NCI-H146 treated with DMSO at 0.1 percent for 48 hours (cell line): ENCODE measurements at regions not wholly inside any gene's neighbourhood (a gene's known extent, or its start where the extent isn't known, plus 50 kb on each side); places are given as distances from the start of the nearest gene placed in this dataset.
A peak's percentile ranks its signal among the peaks of the same experiment; 100 is the strongest.

Experiments
- DNase-seq: peaks from one replicate; lab custom pipeline; 2025; ENCODE audit not compliant: unreplicated experiment; lab: John Stamatoyannopoulos, UW

DNA sequence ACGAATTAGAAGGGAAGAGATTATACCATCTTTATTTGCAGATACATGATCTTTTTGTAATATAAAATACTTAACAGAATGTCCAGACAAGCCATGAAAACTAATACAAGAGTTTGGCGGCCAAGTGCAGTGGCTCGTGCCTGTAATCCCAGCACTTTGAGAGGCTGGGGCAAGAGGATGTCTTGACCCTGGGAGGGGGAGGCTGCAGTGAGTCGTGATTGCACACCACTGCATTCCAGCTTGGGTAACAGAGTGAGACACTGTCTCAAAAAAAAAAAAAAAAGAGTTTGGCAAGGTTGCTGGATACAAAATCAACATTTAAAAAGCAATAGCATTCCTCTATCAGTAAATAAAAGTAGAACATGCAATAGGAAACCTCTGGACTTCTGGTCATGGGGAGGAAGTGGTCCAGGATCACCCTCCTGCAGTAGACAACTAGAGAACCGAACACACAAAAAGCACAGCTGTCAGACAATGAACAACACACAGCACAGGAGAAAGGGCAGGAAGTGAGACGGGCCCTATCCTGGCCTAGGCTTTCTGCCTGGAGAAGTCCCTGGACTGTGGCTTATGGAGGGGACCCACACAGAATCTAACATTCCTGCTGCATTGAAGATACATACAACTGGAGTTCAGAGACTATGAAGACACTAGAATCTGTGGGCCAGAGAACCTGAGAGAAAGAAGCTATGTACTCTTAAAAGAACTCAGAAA is 118.9 kb upstream of the ARL4C start:
- no peak for DNase-seq

DNA sequence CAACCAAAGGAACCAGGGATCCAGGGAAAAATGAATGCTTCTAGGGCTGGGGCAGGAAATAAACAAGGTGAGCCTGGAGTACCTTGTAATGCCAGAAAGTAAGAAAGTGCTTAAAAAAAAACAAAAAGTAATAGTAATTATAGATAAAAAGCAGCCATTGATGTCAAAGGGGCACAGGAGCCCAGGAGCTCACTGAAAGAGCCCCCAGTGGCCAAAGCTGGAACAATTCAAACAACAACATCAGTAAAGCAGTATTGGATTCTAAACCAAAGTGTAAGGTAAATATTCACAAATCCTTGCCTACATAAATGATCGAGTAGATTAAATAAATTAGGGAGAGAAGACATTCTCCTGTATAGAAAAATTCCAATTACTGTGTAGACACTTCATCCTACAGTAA is 114.3 kb upstream of the ARL4C start:
- DNase-seq = no peak

DNA sequence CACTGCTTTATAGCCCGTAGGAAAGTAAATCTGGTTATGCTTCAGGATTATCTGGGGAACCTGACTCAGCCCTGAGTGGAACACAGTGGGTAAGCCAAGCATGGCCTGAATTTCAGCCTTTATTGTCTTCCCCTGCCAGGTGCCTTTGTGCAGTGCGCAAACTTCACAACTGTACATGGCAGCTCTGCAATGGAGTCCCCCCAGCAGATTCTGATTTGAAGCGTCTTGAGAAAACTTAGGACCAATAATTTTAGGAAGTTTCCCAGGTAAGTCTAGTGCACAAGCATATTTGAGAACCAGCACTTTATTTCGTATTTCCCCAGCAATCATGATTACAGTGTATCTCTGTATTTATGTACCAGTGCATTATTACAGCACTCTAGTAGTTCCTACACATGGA is 112.1 kb upstream of the ARL4C start:
- DNase-seq = no peak

DNA sequence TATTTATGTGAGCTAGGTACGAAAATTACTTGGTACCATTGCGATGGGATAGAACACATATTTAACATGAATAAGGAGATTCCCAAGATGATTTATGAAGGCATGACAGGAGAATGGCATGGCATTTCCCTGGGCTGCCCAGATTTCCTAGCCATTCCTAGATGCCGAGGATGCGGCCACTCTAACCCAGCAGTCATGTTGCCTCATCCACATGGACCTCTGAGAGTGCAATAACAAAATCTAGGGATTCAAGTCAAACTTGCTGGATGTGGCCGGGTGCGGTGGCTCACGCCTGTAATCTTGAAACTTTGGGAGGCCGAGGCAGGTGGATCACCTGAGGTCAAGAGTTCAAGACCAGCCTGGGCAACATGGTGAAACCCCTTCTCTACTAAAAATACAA is 110.8 kb upstream of the ARL4C start:
- no peak for DNase-seq

DNA sequence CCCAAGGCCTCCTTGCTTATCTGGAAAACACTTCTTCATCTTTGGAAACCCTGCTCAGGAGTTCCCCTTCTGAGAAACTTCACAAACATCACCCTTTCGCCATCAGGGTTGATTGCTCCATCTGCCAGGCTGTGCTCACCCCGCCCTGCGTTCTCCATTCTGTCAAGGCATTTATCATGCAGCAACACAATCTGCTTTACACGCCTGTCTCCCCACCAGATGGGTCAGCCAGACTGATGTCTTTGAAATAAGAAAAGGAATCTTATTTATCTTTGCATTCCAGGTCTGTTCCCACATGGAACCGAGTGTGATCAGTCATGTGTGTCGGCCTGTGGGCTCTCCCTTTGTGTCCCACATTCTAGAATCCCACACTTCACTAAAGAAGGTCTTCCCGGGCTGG is 110.0 kb upstream of the ARL4C start:
- no peak for DNase-seq

DNA sequence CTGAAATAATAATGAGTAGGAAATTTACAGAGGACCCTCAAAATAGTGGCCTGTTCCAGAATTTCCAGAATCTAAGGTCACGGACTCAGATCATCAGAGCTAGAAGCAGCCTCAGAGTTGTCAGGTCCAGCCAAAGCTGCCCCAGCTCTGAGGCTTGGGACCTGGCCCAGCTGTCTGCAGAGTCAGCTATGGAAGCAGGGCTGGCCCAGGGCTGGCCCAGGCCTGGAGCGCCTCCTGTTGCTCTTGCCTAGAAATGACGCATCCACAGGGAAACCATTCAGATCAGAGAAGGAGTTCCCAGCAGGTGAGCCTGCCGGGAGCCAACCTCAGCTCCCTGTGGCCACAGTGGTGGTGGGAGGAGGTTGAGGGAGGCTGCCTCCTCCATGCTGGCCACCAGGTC is 106.7 kb upstream of the ARL4C start:
- no peak for DNase-seq

DNA sequence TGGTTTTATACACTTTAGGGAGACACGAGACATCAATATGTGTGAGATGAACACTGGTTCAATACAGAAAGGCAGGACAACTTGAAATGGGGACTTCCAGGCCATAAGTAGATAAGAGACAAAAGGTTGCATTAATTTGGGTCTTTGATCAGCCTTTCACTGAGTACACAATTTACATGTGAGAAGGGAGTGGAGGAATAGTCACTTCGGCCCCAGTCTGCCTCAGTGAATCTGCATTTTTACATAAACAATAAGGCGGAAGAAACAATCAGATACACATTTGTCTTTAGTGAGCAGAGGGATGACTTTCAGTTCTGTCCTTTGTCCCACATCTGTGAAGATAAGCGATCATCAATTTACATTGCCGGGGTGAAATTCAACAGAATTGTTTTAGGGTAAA is 104.3 kb upstream of the ARL4C start:
- DNase-seq = no peak

DNA sequence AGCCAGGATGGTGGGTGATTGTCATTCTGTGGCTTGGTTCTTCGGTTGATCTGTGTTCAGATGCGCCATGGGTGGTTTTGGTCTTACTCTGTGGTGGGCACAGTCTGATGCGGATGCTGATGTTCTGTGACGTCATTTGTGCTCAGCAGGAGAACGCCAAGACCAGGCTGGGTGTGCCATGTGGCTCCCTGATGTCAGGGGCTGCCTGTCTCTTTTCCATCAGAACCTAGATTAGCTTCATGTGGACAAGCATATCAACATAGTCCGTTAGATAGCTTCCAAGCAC is 100.6 kb upstream of the ARL4C start:
- DNase-seq = no peak

DNA sequence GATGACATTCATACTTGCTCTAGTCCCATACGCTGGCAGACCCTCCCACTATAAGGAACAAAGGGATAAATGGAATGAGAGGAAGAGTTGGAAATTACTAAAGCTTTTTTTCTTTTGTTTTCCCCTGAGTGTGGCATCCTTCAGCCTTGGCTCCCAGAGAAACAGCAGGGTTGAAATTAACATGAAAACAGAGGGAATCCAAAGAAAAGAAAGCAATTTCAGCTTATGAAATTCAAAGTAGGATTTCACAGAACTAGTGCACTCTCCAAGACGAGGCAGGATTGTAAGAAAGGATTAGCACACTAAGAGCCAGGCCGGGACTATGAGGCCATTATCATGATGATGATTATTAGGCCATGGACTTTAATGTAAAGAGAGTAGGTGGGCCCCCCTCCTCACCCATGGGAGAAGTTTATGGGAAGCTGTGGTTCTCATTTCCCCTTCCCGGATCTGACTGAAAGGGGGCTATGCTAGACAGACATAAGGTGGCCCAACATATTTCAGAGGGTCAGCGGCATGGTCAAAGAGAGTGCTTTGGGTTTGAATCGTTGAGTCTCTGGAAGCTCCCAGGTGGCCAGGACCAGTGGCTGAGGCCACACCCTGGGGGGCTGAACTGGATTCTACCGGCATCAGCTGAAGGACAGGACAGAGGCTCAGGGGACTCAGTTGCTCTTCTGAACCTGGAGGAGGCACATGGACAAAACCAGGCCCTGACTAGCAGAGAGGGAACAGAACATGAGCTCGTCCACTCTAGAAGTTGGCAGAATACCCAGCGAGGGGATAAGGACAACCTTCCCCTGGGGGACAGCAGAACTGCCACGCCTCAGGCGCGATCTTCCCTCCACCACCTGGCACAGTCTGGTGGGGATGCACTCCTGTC is 100.1 kb upstream of the ARL4C start:
- DNase-seq = no peak

DNA sequence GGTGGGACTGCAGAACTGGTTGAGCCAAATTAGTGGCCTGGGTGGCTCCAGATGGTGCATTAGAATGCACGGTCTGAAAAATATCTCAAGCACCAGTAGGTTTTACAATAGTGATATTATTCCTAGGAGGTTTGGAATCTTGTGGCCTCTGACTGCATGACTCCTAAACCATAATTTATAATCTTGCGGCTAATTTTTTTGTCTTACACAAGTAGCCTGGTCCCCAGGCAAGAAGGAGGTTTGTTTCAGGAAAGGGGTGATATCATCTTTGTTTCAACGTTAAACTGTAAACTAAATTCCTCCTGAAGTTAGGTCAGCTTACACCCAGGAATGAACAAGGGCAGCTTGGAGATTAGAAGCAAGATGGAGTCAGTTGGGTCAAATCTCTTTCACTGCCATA is 98.9 kb upstream of the ARL4C start:
- no peak for DNase-seq

DNA sequence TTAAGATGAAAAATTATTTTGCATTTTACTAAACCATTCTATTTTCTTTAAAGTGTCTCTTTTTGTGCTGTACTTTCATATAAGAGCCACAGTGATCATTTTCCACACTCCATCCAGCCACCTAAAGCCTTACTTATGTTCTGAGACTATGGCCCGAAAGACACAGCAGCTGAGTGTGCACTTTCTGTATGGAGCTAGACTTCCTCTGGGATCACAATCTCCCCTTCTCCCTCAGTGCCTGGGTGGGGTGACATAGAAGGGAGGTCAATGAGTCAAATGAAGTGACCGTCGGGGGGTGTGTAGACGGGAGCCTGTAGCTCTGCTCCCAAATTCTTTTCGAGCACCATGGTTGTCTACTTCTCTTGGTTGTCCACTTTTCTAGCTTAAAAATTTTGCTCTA is 97.8 kb upstream of the ARL4C start:
- no peak for DNase-seq

DNA sequence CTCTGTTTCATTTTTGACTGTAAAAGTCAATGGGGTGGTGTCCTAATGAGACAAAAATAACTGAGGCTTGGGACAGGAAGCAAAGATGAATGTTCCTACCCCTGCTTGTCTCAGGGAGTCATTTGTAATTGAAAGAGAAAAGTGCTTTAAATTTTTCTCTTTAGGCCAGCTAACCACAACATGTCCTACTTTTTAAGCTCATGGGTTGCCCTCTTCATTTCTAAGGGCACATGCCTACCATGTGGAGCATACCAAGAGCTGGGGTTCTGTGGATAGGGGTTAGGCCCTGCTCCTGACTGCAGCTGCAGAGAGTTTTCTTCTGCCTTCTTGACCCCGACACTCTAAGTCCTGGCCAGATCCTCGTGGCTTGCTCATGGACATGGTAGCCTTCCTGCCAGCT is 96.8 kb upstream of the ARL4C start:
- DNase-seq = no peak

DNA sequence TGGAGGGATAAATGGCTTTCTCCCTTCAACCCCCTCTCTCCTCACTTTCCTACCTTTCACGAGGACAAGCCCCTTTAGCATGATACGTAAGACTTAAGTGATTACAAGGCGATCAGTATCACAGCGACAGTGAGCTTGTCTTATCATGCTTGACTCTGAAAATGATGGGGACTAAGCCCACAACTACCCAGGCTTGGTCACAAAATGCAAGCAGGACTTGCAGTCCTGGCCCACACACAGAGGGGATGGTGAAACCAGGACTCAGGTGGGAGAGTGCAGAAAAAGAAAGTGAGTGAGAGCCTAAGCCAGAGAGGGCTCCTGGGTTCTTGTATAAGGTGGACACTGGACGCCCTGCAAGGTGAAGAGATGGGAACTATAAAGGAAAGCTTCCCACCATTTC is 95.7 kb upstream of the ARL4C start:
- DNase-seq = no peak

DNA sequence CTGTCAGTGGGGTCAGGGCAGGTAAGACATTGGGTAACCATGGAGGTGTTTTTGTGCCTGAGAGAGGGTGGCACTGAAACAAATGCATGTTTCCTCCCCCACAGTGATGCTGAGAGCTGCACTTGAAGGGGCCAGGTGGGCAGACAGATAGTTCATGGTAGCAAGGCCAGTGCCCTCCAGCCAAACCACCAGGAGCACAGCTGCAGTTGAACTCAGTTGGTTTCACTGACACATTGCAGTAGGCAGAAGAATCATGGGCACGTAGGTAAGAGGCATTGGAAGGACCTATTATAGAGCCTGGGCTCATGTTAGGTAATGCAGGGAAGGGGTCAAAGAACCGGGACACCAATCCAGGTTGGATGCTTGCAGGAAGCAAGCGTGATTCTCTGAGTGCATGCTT is 93.2 kb upstream of the ARL4C start:
- DNase-seq = no peak

DNA sequence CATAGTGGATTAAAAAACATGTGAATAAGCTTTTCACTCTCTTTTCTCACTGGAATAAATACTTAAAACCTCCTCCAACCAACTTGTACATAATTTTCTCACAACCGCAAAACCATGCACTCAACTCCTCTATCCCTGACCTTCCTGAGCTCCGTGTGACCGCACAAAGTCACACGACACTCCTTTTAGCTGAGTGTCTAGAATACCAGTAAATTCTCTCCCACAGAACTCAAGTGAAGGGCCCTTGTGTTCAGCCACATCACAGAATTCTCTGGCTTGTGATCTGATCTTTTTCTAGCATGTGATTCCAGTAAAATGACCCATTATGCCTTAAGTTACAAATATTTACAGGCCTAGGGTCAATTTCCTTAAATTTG is 91.2 kb upstream of the ARL4C start:
- no peak for DNase-seq

DNA sequence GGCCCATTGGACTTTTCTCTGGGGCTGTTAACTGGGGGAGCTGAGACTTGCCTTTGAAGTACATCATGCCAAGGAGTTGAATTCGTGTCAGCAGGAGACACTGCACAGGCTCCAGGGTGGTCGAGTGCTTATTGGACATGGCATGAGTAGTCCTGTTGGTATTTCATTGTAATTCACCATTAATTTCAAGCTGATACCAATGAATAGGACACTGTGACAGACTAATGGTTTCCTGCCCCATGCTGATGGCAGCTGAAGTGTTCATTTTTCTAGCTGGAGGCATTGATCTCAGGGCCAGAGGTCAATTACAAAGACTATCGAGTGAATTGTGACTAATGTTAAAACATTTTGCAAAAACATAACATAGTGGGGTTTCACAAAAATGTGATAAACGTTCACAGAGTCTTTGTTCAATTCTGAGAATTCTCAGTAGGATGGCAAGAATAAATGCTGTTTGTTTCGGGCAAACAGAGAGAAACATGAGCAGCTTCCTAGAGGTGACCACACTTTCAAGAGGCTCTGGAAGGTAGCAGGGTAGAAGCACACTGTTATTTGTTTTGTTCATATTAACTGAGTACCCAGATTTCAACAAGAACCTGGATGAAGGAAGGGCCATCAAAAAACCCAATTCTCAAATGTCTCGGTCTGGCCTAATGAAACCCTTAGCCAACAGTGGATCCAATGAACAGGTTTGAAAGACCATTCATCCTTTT is 90.6 kb upstream of the ARL4C start:
- peak; percentile 77 for DNase-seq

DNA sequence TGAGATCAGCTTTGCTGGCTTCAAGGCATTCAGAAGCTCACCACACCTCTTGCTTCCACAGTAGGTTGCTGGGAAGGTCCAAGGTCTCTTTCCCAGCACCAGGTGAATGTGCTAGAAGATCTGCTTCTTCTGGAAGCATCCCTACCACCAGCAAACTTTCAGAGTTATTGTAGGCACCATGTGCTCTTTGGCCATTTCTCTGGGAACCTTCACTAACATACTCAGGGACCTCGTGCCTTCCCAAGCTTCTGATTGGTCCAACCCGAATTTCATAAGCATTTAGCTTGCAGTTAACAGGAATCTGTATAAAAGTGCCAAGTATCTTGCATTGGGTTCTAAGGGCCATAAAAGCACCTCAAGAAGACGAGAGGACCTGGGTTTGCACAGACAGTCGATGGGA is 86.5 kb upstream of the ARL4C start:
- DNase-seq = no peak

DNA sequence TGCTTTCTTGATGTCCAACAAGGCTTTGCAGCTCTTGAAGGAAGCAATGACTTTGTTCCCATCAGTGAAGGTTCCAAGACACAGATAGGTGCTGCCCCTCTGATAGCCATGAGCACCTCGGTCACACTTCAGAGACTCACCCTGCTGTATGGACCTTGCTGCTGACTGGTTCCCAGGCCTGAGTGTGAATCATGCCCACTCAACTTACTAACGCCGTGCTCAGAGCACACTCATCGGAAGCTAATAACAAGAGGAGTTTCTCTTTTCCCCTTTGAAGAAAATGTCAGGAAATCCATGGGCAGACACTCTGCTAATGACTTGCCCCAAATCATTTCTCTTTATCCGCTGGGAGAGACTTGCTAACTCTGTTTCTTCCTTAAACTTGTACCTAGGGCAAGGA is 83.8 kb upstream of the ARL4C start:
- no peak for DNase-seq

DNA sequence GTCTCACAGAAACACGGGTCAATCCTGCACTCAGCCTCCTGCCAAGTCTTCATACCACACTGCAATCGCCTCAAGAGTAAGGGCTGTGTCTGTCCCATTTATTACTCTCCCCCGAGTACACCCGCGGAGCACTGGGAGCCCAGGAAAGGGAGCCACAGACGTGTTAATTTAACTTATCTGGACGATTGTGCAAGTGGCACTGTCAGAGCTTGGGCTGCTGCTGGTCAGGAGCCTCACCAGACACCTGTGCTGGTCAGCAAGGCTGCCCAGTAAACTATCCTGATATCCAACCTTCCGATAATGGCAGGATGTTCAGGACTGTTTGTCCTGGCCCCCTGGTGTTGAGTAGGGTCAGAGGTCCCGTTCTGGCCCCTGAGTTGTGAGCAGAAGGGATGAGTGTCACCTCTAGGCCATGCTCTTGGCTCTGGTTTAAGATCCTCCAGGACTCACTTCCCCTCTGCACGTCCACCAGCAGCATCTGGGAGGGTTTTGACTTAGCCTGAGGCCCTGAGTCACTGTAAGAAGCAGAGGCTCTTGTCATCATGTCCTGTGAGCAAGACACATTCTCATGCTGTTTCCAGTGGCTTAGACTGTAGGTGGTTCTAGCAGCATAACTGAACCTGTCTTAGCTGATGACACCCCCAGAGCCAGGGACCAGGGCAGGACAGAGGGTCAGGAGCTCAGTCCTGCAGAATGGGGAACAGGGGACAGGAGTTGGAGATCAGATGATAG is 82.5 kb upstream of the ARL4C start:
- DNase-seq = no peak

DNA sequence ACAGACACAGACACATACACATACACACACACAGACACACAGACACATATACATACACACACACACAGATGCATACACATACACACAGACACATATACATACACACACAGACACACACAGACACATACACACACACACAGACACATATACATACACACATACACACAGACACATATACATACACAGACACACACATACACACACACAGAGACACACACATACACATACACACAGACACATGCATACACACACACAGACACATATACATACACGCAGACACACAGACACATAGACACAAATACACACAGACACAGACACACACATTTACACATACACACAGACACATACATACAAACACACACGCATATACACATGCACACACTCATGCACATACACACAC is 81.5 kb upstream of the ARL4C start:
- no peak for DNase-seq

DNA sequence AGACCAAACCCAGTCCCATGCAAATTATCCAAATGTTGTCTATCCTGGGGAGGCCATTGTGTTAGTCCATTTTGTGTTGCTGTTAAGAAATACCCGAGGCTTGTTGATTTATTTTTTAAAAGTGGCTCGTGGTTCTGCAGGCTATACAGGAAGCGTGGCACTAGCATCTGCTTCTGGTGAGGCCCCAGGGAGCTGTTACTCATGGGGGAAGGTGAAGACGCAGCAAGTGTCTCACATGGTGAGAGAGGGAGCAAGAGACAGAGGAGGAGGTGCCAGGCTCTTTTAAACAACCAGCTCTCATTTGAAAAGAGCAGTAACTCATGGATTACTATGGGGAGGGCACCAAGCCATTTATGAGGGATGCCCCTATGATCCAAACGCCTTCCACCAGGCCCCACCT is 80.3 kb upstream of the ARL4C start:
- no peak for DNase-seq
